GM23338 (cell line): ENCODE measurements at regions not wholly inside any gene's neighbourhood (a gene's known extent, or its start where the extent isn't known, plus 50 kb on each side); places are given as distances from the start of the nearest gene placed in this dataset.

Experiments
- ATAC-seq: fragments of 200-7000 bp; cut with Tn5 transposase; 3 replicates; pipeline ENCODE4 v1.9.1; 2020
- DNase-seq: peaks from one replicate; pipeline ENCODE4 v3.0.0-alpha.2; 2015; ENCODE audit warnings: low spot score
- H2AFZ ChIP-seq: fragments of 200-600 bp; sonication (generic); 2 replicates; pipeline ENCODE4 v1.8.0; 2016; ENCODE audit warnings: antibody characterized with exemption, mild to moderate bottlenecking, moderate library complexity
- H3F3A ChIP-seq: fragments of 200-600 bp; sonication (generic); replicated peaks from 2 replicates; pipeline ENCODE4 v1.8.0; 2017; ENCODE audit warnings: antibody characterized with exemption, mixed run types, low read depth
- H3K27ac ChIP-seq: fragments of 200-600 bp; sonication (generic); 2 replicates; pipeline ENCODE4 v1.6.1; 2016; ENCODE audit warnings: low read depth
- H3K27me3 ChIP-seq: fragments of 200-600 bp; sonication (generic); 2 replicates; pipeline ENCODE4 v1.8.0; 2016; ENCODE audit warnings: mild to moderate bottlenecking, mixed run types, moderate library complexity; ENCODE audit not compliant: insufficient read depth
- H3K36me3 ChIP-seq: fragments of 200-600 bp; sonication (generic); 2 replicates; pipeline ENCODE4 v1.8.0; 2016; ENCODE audit warnings: mild to moderate bottlenecking; ENCODE audit not compliant: insufficient read depth
- H3K4me1 ChIP-seq: fragments of 200-600 bp; sonication (generic); 2 replicates; pipeline ENCODE4 v1.8.0; 2016; ENCODE audit warnings: mild to moderate bottlenecking, moderate library complexity; ENCODE audit not compliant: insufficient read depth
- H3K4me2 ChIP-seq: fragments of 200-600 bp; sonication (generic); 2 replicates; pipeline ENCODE4 v1.7.1; 2017; ENCODE audit warnings: mixed run types
- H3K4me3 ChIP-seq: fragments of 200-600 bp; sonication (generic); 2 replicates; pipeline ENCODE4 v1.6.1; 2016; ENCODE audit warnings: mixed run types
- H3K79me2 ChIP-seq: fragments of 200-600 bp; sonication (generic); replicated peaks from 2 replicates; pipeline ENCODE4 v1.8.0; 2017; ENCODE audit warnings: mild to moderate bottlenecking; ENCODE audit not compliant: insufficient read depth
- H3K9me2 ChIP-seq: fragments of 200-600 bp; sonication (generic); 2 replicates; pipeline ENCODE4 v1.8.0; 2017; ENCODE audit not compliant: insufficient read depth
- H4K20me1 ChIP-seq: fragments of 200-600 bp; sonication (generic); replicated peaks from 2 replicates; pipeline ENCODE4 v1.8.0; 2017; ENCODE audit warnings: mild to moderate bottlenecking; ENCODE audit not compliant: insufficient read depth
- H3K27ac Mint-ChIP-seq: 2 replicates; pipeline ENCODE4 v1.8.0; 2020; ENCODE audit warnings: inconsistent platforms, mild to moderate bottlenecking, moderate library complexity, mixed read lengths
- H3K27me3 Mint-ChIP-seq: 3 replicates; pipeline ENCODE4 v1.8.0; 2022; ENCODE audit warnings: low read depth, mild to moderate bottlenecking, moderate library complexity, mixed read lengths, inconsistent platforms; ENCODE audit not compliant: insufficient read depth, poor library complexity
- H3K36me3 Mint-ChIP-seq: 3 replicates; pipeline ENCODE4 v1.8.0; 2021; ENCODE audit warnings: low read depth, mild to moderate bottlenecking, inconsistent platforms, moderate library complexity, mixed read lengths
- H3K4me1 Mint-ChIP-seq: 3 replicates; pipeline ENCODE4 v1.8.0; 2020; ENCODE audit warnings: mild to moderate bottlenecking, inconsistent platforms, mixed read lengths
- H3K4me3 Mint-ChIP-seq: 3 replicates; pipeline ENCODE4 v1.8.0; 2021; ENCODE audit warnings: moderate library complexity, mild to moderate bottlenecking, inconsistent platforms, mixed read lengths
- H3K9me3 Mint-ChIP-seq: 3 replicates; pipeline ENCODE4 v1.8.0; 2020; ENCODE audit warnings: moderate library complexity, mild to moderate bottlenecking, inconsistent platforms, mixed read lengths
- CREB1 ChIP-seq: fragments of 250-450 bp; sonication (Bioruptor Pico); IDR thresholded peaks from 2 replicates; pipeline ENCODE4 v1.5.0; 2020; ENCODE audit warnings: low read depth, mild to moderate bottlenecking, moderate library complexity
- CTCF ChIP-seq, 2 experiments: fragments of 200-600 bp in 1 of 2; sonication (generic) in 1 of 2; conservative IDR thresholded peaks; 2 replicates each; pipeline versions ENCODE4 v1.5.1 to v1.6.1; 2016 to 2017; ENCODE audit warnings: antibody characterized with exemption in 2 of 2, low read depth in 2 of 2, mild to moderate bottlenecking in 2 of 2, moderate library complexity in 1 of 2
- ETS1 ChIP-seq: IDR thresholded peaks from 2 replicates; pipeline ENCODE4 v1.6.1; 2016; ENCODE audit warnings: antibody characterized with exemption
- EZH2 ChIP-seq: fragments of 200-600 bp; sonication (generic); IDR thresholded peaks from one replicate; pipeline ENCODE4 v1.8.0; 2017; ENCODE audit warnings: antibody characterized with exemption, mild to moderate bottlenecking, low read depth; ENCODE audit not compliant: unreplicated experiment
- EZH2phosphoT487 ChIP-seq: fragments of 200-600 bp; sonication (generic); IDR thresholded peaks from one replicate; pipeline ENCODE4 v1.8.1; 2018; ENCODE audit warnings: antibody characterized with exemption; ENCODE audit not compliant: unreplicated experiment
- JUNB ChIP-seq: IDR thresholded peaks from one replicate; pipeline ENCODE4 v1.6.1; 2016; ENCODE audit warnings: antibody characterized with exemption; ENCODE audit not compliant: unreplicated experiment
- NANOG ChIP-seq: IDR thresholded peaks from 2 replicates; pipeline ENCODE4 v1.6.1; 2016; ENCODE audit warnings: antibody characterized with exemption, borderline replicate concordance
- POLR2AphosphoS5 ChIP-seq: IDR thresholded peaks from 2 replicates; pipeline ENCODE4 v1.6.1; 2016; ENCODE audit warnings: antibody characterized with exemption, low read depth
- REST ChIP-seq: IDR thresholded peaks from one replicate; pipeline ENCODE4 v1.6.1; 2018; ENCODE audit warnings: antibody characterized with exemption; ENCODE audit not compliant: unreplicated experiment
- STAT1 ChIP-seq: IDR thresholded peaks from one replicate; pipeline ENCODE4 v1.6.1; 2016; ENCODE audit warnings: antibody characterized with exemption; ENCODE audit not compliant: unreplicated experiment
- ZNF114 ChIP-seq: fragments of 250-450 bp; sonication (Bioruptor Pico); IDR thresholded peaks from 2 replicates; pipeline ENCODE4 v1.5.0; 2020; ENCODE audit warnings: mild to moderate bottlenecking, moderate library complexity
- ZNF331 ChIP-seq: fragments of 250-450 bp; sonication (Bioruptor Pico); IDR thresholded peaks from 2 replicates; pipeline ENCODE4 v1.5.0; 2020; ENCODE audit warnings: low read depth, mild to moderate bottlenecking, moderate library complexity
- ZNF462 ChIP-seq: fragments of 250-450 bp; sonication (Bioruptor Pico); IDR thresholded peaks from 2 replicates; pipeline ENCODE4 v1.5.0; 2020; ENCODE audit warnings: mild to moderate bottlenecking, moderate library complexity

- Histone ChIP-seq H2AFZ (no peak overlapping the region), H3K4me3 (no peak overlapping the region), H3K9me2 (no peaks in the 10 kb centered on the region), H3K36me3 (no peaks in the 10 kb centered on the region), H3F3A (no peaks in the 10 kb centered on the region), H3K79me2 (no peaks in the 10 kb centered on the region), H4K20me1 (no peaks in the 10 kb centered on the region), H3K4me2 (no peak overlapping the region), H3K27ac (no peak overlapping the region), H3K4me1 (no peaks in the 10 kb centered on the region), H3K27me3 (no peaks in the 10 kb centered on the region)
- no peak overlapping the region for H3K27ac Mint-ChIP-seq
- no peaks in the 10 kb centered on the region for H3K36me3 Mint-ChIP-seq
- DNase-seq (no peak), ATAC-seq (no peak)
- H3K4me3 Mint-ChIP-seq: no peak overlapping the region
- no peaks in the 10 kb centered on the region; the same call in 2 of the 3 replicates for H3K9me3 Mint-ChIP-seq
- H3K27me3 Mint-ChIP-seq: peaks cover 2% of the 10 kb centered on the region
- H3K4me1 Mint-ChIP-seq: peaks cover 8% of the 10 kb centered on the region; the same call in 2 of the 3 replicates
- TF ChIP-seq CREB1 (no peak), EZH2 (no peak), STAT1 (no peak), REST (no peak), ZNF462 (CRISPR knock-in tag) (no peak), ZNF331 (CRISPR knock-in tag) (no peak), ETS1 (no peak), POLR2AphosphoS5 (no peak), CTCF (conservative IDR thresholded peaks at IDR 0.05; ENCODE audit: low read depth in 2 of 2) (no peak), ZNF114 (no peak), EZH2phosphoT487 (no peak), JUNB (no peak), NANOG (no peak)
Observed at GRCh38 chr3:124352149-124352539, 360.2 kb upstream of the ROPN1 start.
